Lower leg skin (tissue), 3 donors: ENCODE measurements at regions not wholly inside any gene's neighbourhood (a gene's known extent, or its start where the extent isn't known, plus 50 kb on each side); places are given as distances from the start of the nearest gene placed in this dataset.

Experiments
- CTCF ChIP-seq, 3 donors: fragments of 450-650 bp; IDR thresholded peaks; one replicate each; pipeline ENCODE4 v1.5.1; 2016; ENCODE audit warnings: antibody characterized with exemption in 3 of 3, mild to moderate bottlenecking in 3 of 3, moderate library complexity in 2 of 3
- POLR2A ChIP-seq, 2 donors: fragments of 450-650 bp; IDR thresholded peaks; one replicate each; pipeline ENCODE4 v1.6.1; 2016 to 2017; ENCODE audit warnings: antibody characterized with exemption in 2 of 2, mild to moderate bottlenecking in 1 of 2, moderate library complexity in 1 of 2

GRCh38 chr2:122101319-122101718, 345.9 kb downstream of the TSN start:
- TF ChIP-seq CTCF (IDR thresholded peaks at IDR 0.05) (no peak), POLR2A (IDR thresholded peaks at IDR 0.05) (no peak)
